ENCODE measurements at regions not wholly inside any gene's neighbourhood (a gene's known extent, or its start where the extent isn't known, plus 50 kb on each side); places are given as distances from the start of the nearest gene placed in this dataset.

- TF ChIP-seq CTCF (IDR thresholded peaks at IDR 0.05) (no peak), POLR2A (IDR thresholded peaks at IDR 0.05) (no peak)
These were observed 367.6 kb downstream of the BRD1 start for GRCh38 chr22:49460091-49460490.

All from heart left ventricle (tissue), 13 donors.